Activated naive CD4-positive, alpha-beta T cell treated with Interleukin-2 at 50 U/mL for 16 hours (primary cell): ENCODE measurements at regions not wholly inside any gene's neighbourhood (a gene's known extent, or its start where the extent isn't known, plus 50 kb on each side); places are given as distances from the start of the nearest gene placed in this dataset.

ENCODE experiments used
- DNase-seq: peaks from one replicate; pipeline ENCODE4 v3.0.0-alpha.2; 2020

DNA sequence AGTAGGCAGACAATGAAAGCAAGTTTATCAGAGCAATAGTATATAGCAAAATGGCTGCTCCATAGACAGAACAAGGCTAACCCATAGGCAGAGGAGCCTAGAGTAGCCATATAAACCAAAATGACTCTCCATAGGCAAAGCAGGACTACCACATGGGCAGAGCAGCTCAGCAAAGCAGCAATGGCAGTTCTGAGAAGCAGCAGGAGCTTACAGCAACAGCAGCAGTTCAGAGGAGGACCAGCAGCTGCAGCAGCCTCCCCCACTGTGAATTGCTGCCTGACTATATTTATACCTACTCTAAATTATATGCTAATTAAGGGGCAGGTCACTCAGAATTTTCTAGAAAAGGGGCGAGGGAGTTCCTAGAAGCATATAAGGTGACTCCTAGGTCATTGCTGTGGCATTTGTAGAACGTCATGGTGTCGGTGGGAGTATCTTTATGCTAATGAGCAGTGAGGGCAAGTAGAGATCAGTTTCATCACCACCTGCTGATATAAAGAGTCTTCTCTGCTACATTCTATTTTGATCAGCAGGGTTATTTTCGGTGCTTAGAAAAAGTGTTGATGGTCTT lies 1115.5 kb downstream of the DTWD2 start:
- no peak for DNase-seq

DNA sequence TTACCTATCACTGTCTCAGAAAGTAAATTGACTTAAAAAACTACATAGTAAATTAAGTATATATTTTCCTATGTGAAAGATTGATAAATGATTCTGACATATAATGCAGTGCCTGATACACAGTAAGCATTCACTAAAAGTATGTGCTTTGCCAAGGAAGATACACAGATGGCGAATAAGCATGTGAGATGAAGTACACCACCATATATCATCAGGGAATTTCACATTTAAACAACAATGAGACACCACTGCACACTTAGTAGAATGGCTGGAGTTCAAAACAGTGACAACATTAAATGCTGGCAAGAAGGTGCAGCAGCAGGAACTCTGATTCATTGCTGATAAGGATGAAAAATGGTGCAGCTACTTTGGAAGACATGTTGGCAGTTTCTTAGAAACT lies 1118.8 kb downstream of the DTWD2 start:
- no peak for DNase-seq

DNA sequence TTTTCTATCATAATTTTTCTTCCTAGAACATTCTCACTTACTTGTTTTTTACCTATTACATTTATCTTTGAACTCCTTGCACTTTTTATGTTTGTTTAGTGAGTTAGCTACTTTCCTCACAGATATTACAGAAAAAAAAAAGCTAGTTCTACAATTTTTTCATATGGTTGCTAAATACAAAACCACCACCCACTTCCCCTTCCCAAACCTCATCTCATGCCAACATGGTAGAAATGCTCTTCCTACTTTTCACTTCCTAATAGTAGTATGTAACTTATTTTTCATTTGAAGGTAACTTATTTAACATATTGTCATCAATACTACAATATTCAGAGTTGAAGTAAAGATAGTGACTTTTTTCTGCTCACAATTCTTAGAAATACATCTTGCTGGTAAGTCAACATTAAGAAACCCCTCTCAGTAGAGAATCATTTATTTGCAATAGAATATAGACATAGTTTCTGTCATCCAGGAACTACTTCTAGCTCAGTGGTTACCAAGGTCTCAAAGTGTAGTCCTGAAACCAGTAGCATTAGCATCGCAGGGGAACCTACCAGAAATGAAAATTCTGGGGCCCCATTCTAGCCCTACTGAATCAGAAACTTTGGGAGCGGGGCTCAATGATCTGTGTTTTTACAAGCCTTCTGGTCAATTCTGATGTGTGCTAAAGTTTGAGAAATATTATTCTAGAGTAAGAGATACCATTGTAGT lies 1124.6 kb downstream of the DTWD2 start:
- DNase-seq, result no peak

DNA sequence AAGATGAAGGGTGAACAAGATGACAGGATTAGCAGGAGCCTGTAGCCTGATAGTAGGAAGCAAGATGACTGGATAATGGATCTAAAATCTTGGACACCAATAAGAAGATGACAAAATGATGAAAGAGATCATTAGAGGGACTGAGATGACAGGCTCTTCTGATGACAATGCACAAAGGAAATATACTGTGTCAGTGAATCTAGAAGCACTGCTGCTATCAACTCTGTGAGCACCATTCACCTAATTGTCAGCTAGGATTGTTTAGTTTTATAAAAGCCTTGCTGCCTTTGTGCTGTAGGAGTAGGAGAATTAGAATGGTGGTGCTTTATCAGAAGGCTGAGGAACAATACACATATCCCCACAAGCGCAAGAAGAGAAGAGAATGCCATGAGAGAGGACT lies 1127.8 kb downstream of the DTWD2 start:
- DNase-seq, result no peak

DNA sequence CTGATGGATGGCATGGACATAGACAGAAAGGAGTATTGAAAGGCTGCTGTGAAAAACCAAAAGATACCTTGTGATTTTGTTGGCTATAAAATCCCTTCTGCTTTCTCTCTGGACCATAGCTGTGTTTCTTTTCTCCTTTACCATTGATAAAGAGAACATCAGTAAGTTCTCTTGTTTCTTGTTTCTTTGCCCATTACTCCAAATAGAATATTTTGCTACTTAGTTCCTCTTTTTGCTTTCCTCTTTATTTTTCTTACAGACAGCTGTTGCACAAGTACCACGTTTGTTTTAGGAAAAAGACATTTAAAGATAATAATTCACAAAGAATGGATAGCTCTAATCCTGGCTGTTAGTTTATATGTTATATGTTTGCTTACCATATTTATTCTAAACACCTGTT lies 1129.2 kb downstream of the DTWD2 start:
- no peak for DNase-seq

DNA sequence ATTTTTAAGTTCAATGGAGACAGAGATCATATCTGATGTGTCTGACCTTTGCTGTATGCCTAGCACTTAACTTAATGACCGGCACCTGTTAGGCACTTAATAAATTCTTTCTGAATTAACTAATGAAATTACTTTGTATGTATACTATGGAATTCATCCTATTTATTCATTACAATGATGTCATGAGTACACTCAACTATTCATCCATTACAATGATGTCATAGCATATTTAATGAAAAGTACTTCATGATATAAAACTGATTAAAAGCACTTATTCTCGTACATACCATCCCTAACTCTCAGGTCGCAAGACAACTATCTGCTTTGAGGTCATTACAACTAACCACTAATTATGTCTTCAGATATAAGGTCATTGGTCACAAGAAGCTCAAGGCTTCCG lies 1131.6 kb downstream of the DTWD2 start:
- no peak for DNase-seq

DNA sequence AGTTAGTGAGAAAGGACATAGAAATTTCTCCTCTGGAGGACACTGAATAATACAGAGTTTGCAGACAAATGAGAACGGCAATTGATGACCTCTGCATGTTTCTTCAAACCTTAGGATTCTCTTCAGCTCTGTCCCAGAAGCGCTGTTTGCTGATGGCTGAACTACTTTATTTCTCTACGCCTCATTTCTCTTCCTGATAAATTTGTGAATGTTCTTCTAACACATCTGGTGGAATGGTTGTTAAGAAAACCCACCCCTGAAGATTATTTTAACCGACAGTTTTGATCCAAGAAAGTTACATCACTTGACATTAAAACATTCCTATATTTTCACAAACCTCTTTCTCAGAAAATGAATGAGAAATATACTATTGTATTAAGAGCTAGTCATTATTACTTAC lies 1150.6 kb downstream of the DTWD2 start:
- no peak for DNase-seq

DNA sequence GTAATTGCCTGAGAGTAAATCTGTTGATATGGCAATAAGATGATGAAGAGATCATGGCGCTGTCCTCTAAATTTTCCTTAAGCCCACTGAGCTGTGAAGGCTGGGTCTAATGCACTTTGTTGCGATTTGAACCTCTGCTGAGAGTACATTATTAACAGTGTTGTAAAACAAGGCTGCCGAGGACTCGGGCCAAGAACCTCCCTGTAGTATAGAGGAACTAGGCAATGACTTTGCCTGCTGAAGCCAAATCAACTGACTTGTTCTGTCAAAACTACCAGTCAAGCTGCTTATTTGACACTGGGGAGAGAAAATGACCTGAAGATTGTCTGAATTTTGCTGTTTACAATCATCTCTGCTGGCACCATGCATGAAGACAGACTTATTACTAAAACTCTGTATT lies 1154.7 kb downstream of the DTWD2 start:
- no peak for DNase-seq

DNA sequence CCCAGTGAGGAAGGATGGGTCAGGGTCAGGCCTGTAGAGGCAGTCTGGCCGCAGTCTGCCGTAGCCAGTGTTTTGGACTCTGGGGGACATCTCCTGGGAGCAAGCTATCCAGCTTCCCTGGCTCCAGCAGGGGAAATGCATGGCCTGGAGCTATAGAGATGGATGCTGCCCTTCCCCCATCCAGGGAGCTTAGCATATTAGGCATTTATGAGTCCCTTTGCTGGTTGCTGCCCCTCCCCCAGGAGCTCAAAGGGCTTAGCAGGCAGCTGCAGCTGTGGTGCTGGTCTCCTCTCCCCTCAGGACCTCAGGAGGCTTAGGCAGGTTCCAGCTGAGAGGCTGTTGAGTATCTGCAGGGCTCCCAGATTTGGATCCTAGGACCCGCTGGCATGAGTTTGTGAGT lies 1158.7 kb downstream of the DTWD2 start:
- DNase-seq, result no peak

DNA sequence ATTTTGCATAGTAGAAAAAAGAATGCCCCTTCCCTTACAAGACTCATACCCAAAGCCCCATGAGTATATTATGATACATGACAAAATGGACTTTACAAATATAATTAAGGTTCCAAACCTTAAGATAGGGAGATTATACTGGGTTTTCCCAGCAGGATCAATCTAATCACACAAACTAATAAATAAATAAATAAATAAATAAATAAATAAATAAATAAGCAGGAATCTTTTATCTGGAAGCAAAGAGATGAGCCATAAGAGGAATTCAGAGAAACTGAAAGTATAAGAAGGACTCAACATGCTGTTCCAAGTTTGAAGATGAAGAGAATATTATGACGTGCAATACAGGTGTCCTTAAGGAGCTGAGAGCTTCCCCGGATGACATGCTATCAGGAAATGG lies 1174.5 kb downstream of the DTWD2 start:
- no peak for DNase-seq

DNA sequence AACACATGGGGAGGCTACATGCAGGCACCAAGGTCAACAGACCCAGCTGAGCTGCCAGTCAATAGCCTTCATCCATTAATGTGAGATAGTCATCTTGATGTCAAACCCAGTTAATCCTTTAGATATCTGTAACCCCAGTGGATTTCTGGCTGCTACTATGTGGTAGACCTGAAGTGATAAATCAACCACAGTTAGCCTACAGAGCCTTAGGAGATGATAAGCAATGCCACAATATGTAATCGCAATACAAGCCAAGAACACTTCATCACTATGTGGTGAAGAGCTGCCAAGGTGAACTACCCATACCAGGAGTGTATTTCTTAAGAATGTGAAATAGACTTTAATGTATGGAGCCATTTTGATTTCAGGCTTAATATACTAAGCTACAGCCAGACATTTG lies 1175.5 kb downstream of the DTWD2 start:
- no peak for DNase-seq

DNA sequence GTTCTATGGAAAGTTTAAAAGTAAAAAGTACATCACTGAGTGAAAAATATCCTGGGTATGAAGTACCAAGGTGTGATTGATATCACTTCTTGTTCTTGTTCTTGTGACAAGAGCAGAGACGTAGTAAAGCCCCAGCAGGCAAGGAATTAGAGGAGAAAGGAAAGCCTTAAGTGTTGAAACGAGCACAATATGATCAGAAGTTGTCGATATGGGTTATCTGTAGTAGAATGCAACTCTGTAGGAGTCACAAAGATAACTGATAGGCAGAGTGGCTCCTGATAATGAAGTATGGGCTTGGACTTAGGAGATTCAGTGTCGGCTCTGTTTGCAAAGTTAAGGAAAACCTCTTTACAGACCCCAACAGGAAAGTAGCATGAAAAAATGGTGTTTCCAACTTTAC lies 1179.1 kb downstream of the DTWD2 start:
- no peak for DNase-seq

DNA sequence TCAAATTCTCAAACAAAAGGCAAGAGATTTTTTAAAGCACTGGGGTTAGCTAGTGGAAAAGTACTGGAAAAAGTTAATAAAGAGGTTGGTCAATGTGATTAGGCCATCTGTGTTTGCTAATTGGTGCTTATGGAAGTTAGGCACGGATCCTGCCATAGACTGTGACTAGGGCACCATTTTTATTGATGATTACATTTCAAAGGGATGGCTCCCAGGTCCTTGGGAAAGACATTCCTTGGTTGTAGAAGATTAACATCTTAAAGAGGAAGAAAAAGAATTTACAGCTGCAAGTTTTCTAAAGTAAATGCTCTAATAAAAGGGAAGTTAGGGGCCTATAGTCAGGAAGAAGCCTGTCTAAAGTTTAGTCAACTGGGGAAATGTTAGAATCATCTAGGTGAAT lies 1183.3 kb downstream of the DTWD2 start:
- DNase-seq, result no peak

DNA sequence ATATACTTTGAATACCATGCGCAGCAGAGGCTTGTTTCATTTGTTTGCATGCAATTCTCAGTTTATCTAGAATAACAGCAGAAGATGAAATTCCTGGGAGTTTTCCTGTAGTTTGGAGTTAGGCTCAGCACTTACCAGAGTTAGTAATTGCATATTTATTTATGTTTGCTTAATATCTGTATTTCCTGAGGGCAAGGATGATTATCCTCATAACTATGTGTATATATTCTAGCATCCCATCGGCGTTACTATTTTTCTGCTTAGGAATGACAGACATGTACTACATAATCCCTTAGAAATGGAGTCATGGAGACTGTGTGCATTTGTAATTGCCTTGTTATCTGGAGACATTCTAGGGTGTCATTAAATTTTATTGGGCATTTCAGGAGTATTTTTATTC lies 1184.8 kb downstream of the DTWD2 start:
- no peak for DNase-seq

DNA sequence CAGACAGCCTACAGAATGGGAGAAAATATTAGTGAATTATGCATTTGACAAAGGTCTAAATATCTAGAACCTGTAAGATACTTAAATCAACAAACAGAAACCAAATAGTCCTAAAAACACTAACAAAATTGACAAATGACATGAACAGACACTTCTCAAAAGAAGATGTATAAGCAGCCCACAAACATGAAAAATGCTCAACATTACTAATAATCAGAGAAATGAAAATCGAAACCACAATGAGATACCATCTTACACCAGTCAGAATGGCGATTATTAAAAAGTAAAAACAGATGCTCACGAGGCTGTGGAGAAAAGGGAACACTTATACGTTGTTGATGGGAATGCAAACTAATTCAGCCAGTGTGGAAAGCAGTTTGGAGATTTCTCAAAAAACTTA lies 1186.8 kb downstream of the DTWD2 start:
- DNase-seq, result no peak

DNA sequence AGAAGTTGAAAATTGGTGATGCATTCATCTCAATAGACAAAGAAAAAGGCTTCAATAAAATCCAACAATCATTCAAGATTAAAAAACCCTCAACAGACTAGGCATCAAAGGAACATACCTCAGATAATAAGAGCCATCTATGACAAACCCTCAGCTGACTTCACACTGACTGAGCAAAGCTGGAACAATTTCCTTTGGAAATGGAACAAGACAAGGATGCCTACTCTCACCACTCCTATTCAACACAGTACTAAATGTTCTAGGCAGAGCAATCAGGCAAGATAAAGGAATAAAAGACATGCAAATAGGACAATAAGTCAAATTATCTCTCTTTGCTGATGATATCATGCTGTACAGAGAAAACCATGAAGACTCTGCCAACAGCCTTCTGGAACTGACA lies 1188.1 kb downstream of the DTWD2 start:
- DNase-seq, result no peak

DNA sequence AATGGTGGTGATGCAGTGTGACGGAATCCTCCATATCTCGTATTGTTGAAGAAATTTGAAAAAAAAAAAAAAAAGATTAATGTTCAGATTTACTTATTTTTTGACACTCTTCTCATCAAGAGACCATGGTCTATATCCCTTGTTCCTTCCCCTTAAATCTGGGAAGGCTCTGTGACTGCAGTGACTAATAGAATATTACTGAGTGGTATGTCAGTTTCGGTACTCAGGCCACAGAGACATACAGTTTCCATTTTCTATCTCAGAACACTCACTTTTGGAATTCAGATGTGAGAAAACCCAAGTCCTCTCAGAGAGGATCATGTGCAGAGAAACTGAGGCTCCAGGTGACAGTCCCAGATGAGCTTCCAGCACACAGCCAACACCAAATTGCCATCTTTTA lies 1193.5 kb downstream of the DTWD2 start:
- no peak for DNase-seq

DNA sequence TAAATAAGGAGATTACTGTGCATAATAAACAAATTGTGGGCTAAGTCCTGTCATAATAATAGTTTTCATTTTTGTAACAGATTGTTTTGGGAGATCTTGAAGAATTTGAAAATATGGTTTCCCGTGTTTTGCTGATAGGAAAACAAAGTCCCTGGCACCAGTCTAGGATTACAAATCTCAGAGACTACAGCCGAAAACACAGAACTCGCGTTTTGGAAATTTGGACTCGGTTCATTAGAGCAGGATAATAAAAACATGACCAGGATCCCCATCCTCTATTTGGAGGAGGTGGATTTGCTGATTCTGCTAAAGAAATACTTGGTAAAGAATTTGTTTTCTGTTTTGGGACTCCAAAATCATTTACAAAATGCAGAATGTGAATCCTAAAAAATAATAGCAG lies 1194.4 kb downstream of the DTWD2 start:
- no peak for DNase-seq

DNA sequence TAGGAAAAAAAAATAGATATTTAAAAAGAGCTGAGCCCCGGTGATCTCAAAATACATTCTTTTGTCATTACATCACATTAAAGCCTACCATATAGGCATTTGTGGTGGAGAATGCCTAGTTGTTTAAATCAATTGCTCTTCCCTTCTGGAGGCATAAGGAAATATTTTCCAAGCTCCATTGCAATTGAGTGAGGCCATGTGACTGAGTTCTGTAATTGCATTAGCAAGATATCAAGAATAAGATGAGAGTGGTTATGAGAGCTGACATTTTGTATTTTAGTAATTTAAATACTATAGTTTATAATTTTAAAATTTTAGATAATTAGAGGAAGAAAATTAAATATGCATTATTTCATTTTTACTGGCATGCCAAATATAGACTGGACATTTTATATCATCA lies 1195.9 kb downstream of the DTWD2 start:
- DNase-seq, result no peak

DNA sequence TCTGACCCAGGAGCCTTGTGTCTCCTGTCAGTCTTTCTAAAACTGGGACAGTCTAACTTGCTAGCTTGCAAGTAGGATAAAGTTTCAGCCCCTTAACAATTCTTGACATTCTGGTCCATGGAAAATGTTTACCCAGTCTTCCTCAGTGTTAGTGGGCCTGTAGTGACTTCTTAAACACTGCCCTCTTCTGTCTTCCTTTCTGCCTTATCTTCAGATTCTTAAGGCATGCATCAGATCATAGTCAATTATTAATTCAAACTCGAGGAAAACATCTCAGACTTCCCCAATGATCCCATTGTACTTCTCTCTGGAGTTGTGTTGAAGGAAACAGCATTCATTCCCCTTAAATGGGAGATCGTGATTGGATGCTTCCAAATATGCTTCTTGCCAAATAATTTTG lies 1199.8 kb downstream of the DTWD2 start:
- DNase-seq, result no peak

DNA sequence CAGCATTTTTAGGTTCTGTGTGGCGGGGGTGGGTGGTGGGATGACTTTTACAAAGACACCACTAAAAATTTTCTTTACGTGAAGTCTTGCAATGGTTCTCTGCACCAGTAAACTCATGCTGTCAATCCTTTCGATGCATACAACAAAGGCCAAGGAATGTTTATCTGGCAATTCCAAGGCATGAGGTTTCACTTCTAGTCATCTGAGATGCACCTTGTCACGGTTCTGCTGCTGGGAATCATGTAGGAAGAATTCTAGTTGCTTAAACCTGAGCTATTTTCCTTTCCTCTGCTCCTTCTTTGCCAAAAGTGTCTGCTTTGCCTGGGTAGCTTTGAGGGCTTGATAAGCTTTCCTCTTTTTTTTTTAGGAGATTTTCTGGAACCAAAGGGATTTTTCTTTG lies 1204.5 kb upstream of the SEMA6A start:
- DNase-seq, result no peak

DNA sequence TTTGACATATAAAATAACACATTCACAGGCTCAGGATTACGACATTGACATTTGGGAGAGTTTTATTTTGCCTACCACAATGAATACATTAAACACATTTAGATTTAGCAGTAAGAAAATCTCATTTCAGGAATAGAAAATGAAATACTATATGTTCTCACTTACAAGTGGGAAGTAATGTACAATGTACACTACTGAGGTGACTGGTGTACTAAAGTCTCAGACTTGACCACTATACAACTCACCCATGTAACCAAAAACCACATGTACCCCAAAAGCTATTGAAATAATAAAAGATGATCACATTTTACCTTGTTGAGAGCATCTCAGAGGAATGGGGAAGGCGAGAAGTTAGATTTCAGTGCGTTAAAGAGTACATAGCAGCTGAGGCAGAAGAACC lies 1202.4 kb upstream of the SEMA6A start:
- DNase-seq, result no peak

DNA sequence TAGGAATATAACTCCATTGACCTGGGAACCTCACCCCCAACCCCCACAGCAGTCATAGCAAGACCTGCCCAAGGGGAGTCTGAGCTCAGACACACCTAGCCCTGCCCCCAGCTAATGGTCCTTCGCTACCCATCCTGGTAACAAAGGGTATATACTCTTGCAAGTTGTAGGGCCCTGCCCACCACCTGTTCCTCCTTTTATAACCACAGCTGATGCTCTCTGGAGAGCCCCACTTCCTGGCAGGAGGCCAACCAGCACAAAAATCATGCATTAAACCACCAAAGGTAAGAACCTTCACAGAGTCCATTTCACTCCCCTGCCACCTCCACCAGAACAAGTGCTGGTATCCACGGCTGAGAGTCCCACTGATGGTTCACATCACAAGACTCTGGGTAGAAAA lies 1195.3 kb upstream of the SEMA6A start:
- no peak for DNase-seq

DNA sequence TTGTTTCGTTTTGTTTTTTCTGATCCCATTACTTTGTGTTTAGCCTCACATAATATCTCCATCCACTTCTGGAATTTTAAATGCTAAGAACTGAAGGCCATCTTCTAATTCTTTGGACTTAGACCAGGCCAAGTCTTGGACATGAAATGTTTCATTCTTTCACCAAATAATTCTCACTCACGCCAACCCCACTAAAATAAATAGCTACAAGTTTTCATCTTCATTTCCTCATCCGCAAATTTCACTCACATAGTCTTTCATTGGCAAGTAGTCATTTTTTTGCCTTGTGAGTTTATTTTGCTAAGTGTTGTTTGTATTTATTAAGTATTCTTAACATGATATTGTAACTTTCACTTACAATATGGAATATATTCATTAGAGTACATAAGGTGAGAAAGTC lies 1188.6 kb upstream of the SEMA6A start:
- DNase-seq, result no peak

DNA sequence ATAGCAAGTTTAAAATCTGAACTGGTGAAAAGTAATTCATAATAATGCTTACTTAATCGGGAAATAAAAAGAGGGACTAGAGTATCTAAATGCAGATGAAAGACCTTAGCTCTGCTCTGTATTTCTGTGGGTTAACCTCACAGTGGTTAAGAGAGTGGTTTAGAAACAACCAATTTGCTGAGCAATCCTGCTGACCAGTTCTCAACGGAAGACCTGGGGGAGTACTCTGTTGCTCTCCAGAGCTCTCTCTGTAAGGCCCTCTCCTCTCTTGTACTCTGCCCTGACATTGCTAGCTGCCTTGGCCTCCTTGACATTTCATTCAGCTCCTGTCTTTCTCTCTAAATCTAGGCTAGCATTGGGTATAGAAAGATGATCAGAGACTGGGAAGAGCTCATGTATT lies 1186.6 kb upstream of the SEMA6A start:
- no peak for DNase-seq
